Urothelium cell line (cell line): ENCODE measurements at regions not wholly inside any gene's neighbourhood (a gene's known extent, or its start where the extent isn't known, plus 50 kb on each side); places are given as distances from the start of the nearest gene placed in this dataset.

Experiments used
- DNase-seq: peaks from one replicate; pipeline ENCODE4 v3.0.0; 2011; ENCODE audit warnings: low spot score, mixed read lengths
- FAIRE-seq: peaks from 2 replicates; lab custom pipeline; 2011; peaks lifted over from hg19 to GRCh38; lab: Jason Lieb, UNC

- FAIRE-seq (no peak), DNase-seq (no peak)
Measured at GRCh38 chr1:13921190-13921589, 221.2 kb downstream of the PRDM2 start.

- DNase-seq (peak; percentile 24), FAIRE-seq (no peak)
Measured at GRCh38 chr1:13922466-13923110, 222.6 kb downstream of the PRDM2 start.

GRCh38 chr1:13926556-13926955 lies 226.6 kb downstream of the PRDM2 start:
- DNase-seq (no peak), FAIRE-seq (no peak)

GRCh38 chr1:13927736-13928135 lies 227.7 kb downstream of the PRDM2 start:
- no peak for FAIRE-seq
- no peak for DNase-seq

GRCh38 chr1:13929313-13929712 lies 229.3 kb downstream of the PRDM2 start:
- DNase-seq (no peak), FAIRE-seq (no peak)

- DNase-seq: no peak
- FAIRE-seq: no peak
Measured at GRCh38 chr1:13930151-13930550, 230.2 kb downstream of the PRDM2 start.

GRCh38 chr1:13931226-13931625 lies 231.2 kb downstream of the PRDM2 start:
- DNase-seq: no peak
- no peak for FAIRE-seq

GRCh38 chr1:13935336-13935735 lies 235.3 kb downstream of the PRDM2 start:
- no peak for FAIRE-seq

GRCh38 chr1:13941315-13941714 lies 241.3 kb downstream of the PRDM2 start:
- DNase-seq: no peak
- no peak for FAIRE-seq

More at GRCh38 chr1:13935336-13935735, 235.3 kb downstream of the PRDM2 start:
- no peak for DNase-seq

GRCh38 chr1:13943055-13943454 lies 243.1 kb downstream of the PRDM2 start:
- no peak for FAIRE-seq

GRCh38 chr1:13945856-13946255 lies 245.9 kb downstream of the PRDM2 start:
- DNase-seq (no peak), FAIRE-seq (no peak)

More at GRCh38 chr1:13943055-13943454, 243.1 kb downstream of the PRDM2 start:
- DNase-seq: no peak

- no peak for DNase-seq
- FAIRE-seq: no peak
Measured at GRCh38 chr1:13947658-13948057, 247.7 kb downstream of the PRDM2 start.

- FAIRE-seq: no peak
- DNase-seq: no peak
Measured at GRCh38 chr1:13948396-13948795, 248.4 kb downstream of the PRDM2 start.

- no peak for DNase-seq
Measured at GRCh38 chr1:13948888-13949391, 249.0 kb downstream of the PRDM2 start.

GRCh38 chr1:13949546-13949945 lies 249.6 kb downstream of the PRDM2 start:
- FAIRE-seq: no peak
- DNase-seq: no peak

More at GRCh38 chr1:13948888-13949391, 249.0 kb downstream of the PRDM2 start:
- no peak for FAIRE-seq

GRCh38 chr1:13950637-13951036 lies 250.6 kb downstream of the PRDM2 start:
- FAIRE-seq (no peak), DNase-seq (no peak)

- DNase-seq (no peak), FAIRE-seq (no peak)
Measured at GRCh38 chr1:13951793-13952751, 252.1 kb downstream of the PRDM2 start.

GRCh38 chr1:13952985-13953384 lies 253.0 kb downstream of the PRDM2 start:
- FAIRE-seq (no peak), DNase-seq (no peak)

GRCh38 chr1:13956393-13956792 lies 256.4 kb downstream of the PRDM2 start:
- FAIRE-seq (no peak), DNase-seq (no peak)

GRCh38 chr1:13960375-13960987 lies 260.5 kb downstream of the PRDM2 start:
- peak; percentile 78 for DNase-seq
- peak; percentile 93 for FAIRE-seq

GRCh38 chr1:13964768-13965167 lies 264.8 kb downstream of the PRDM2 start:
- FAIRE-seq (no peak), DNase-seq (no peak)
